GM21360 (cell line): ENCODE measurements at regions not wholly inside any gene's neighbourhood (a gene's known extent, or its start where the extent isn't known, plus 50 kb on each side); places are given as distances from the start of the nearest gene placed in this dataset.
"Not testable (repeated sequence)": the region's sequence is repeated elsewhere in the genome, so short reads cannot be mapped to it uniquely, and the experiment has no call there.

ENCODE experiments used
- ATAC-seq: cut with Tn5 transposase; IDR thresholded peaks from one replicate; pipeline ENCODE4 v1.9.1; 2021; ENCODE audit warnings: mild to moderate bottlenecking, moderate library complexity; ENCODE audit not compliant: unreplicated experiment

- no peak for ATAC-seq
These were observed 76.0 kb upstream of the KBTBD8 start for GRCh38 chr3:66922058-66922457.

- no peak for ATAC-seq
These were observed 74.1 kb upstream of the KBTBD8 start for GRCh38 chr3:66923969-66924368.

- no peak for ATAC-seq
These were observed 69.9 kb upstream of the KBTBD8 start for GRCh38 chr3:66928252-66928651.

GRCh38 chr3:66931291-66931690 lies 66.8 kb upstream of the KBTBD8 start:
- no peak for ATAC-seq

GRCh38 chr3:66931699-66932098 lies 66.4 kb upstream of the KBTBD8 start:
- no peak for ATAC-seq

- no peak for ATAC-seq
These were observed 64.9 kb upstream of the KBTBD8 start for GRCh38 chr3:66933233-66933632.

- no peak for ATAC-seq
These were observed 64.1 kb upstream of the KBTBD8 start for GRCh38 chr3:66934041-66934440.

GRCh38 chr3:66934725-66935124 lies 63.4 kb upstream of the KBTBD8 start:
- ATAC-seq, result no peak

- ATAC-seq, result not testable (repeated sequence)
These were observed 61.1 kb upstream of the KBTBD8 start for GRCh38 chr3:66937041-66937440.

- ATAC-seq, result no peak
These were observed 59.7 kb upstream of the KBTBD8 start for GRCh38 chr3:66938338-66938963.

GRCh38 chr3:66948041-66948440 lies 50.1 kb upstream of the KBTBD8 start:
- ATAC-seq, result no peak
